B cell (primary cell): ENCODE measurements at regions not wholly inside any gene's neighbourhood (a gene's known extent, or its start where the extent isn't known, plus 50 kb on each side); places are given as distances from the start of the nearest gene placed in this dataset.

Source experiments
- ATAC-seq: fragments of 200-7000 bp; cut with Tn5 transposase; one replicate; pipeline ENCODE4 v1.10.0; 2021; ENCODE audit warnings: low read depth, mild to moderate bottlenecking, moderate number of reproducible peaks, moderate library complexity
- CTCF ChIA-PET: fragments of 350-600 bp; sonication (Branson Sonifier 250); formaldehyde crosslinking; loops from one replicate; lab custom pipeline; 2021; ENCODE audit warnings: antibody characterized with exemption, inconsistent platforms; lab: Charles Lee
- POLR2A ChIA-PET: fragments of 350-600 bp; sonication (Branson Sonifier 250); formaldehyde crosslinking; loops from one replicate; lab custom pipeline; 2021; ENCODE audit warnings: antibody characterized with exemption; lab: Charles Lee
- DNase-seq: peaks from one replicate; pipeline ENCODE4 v3.0.0; 2013
- H2AFZ ChIP-seq: 2 replicates; pipeline ENCODE4 v1.6.1; 2012; ENCODE audit warnings: mild to moderate bottlenecking, low read depth, low read length; ENCODE audit not compliant: insufficient read depth, poor library complexity, severe bottlenecking
- H3K27ac ChIP-seq, 2 donors: 1 replicate in 1 of 2; 2 replicates in 1 of 2; pipeline ENCODE4 v1.5.1; 2012 to 2013; ENCODE audit warnings: low read length in 2 of 2, mild to moderate bottlenecking in 2 of 2, moderate library complexity in 1 of 2
- H3K27me3 ChIP-seq, 4 experiments: fragments of 200-600 bp in 1 of 4; sonication (generic) in 1 of 4; replicated peaks in 1 of 4; 1 replicate in 2 of 4; 2 replicates in 2 of 4; pipeline versions ENCODE4 v1.6.1 to v1.7.0; 2013 to 2016; ENCODE audit warnings: low read length in 3 of 4, mild to moderate bottlenecking in 2 of 4, mixed read lengths in 1 of 4, moderate library complexity in 1 of 4; ENCODE audit not compliant: insufficient read depth in 4 of 4, control insufficient read depth in 3 of 4; ENCODE audit errors: control extremely low read depth in 1 of 4
- H3K36me3 ChIP-seq, 2 experiments: replicated peaks in 1 of 2; 1 replicate in 1 of 2; 2 replicates in 1 of 2; pipeline versions ENCODE4 v1.6.1 to v1.7.1; 2013; ENCODE audit warnings: low read length in 1 of 2; ENCODE audit not compliant: insufficient read depth in 2 of 2, control insufficient read depth in 1 of 2; ENCODE audit errors: control extremely low read depth in 1 of 2, extremely low read depth in 1 of 2
- H3K4me1 ChIP-seq, 2 donors: fragments of 200-600 bp in 1 of 2; sonication (generic) in 1 of 2; 1 replicate in 1 of 2; 2 replicates in 1 of 2; pipeline versions ENCODE4 v1.5.1 to v1.6.1; 2013 to 2017; ENCODE audit warnings: low read length in 2 of 2; ENCODE audit not compliant: control insufficient read depth in 2 of 2, insufficient read depth in 2 of 2
- H3K4me2 ChIP-seq: replicated peaks from 2 replicates; pipeline ENCODE3; 2012; ENCODE audit warnings: mild to moderate bottlenecking, low read depth, low read length; ENCODE audit not compliant: poor library complexity, severe bottlenecking
- H3K4me3 ChIP-seq, 5 experiments: fragments of 200-600 bp in 1 of 5; sonication (generic) in 1 of 5; 1 replicate in 3 of 5; 2 replicates in 2 of 5; pipeline versions ENCODE4 v1.5.1 to v1.7.0; 2011 to 2016; ENCODE audit warnings: low read length in 4 of 5, mild to moderate bottlenecking in 4 of 5, low read depth in 2 of 5, control low read depth in 1 of 5, moderate library complexity in 1 of 5; ENCODE audit not compliant: insufficient read depth in 1 of 5; ENCODE audit errors: control extremely low read depth in 1 of 5, extremely low read depth in 1 of 5
- H3K79me2 ChIP-seq: fragments of 200-600 bp; sonication (generic); one replicate; pipeline ENCODE4 v1.6.0; 2016; ENCODE audit warnings: low read length; ENCODE audit not compliant: control insufficient read depth, insufficient read depth
- H3K9ac ChIP-seq: fragments of 200-600 bp; sonication (generic); 2 replicates; pipeline ENCODE4 v1.6.1; 2017; ENCODE audit warnings: mild to moderate bottlenecking, low read length, moderate library complexity
- H3K9me3 ChIP-seq, 3 donors: one replicate each; pipeline versions ENCODE4 v1.6.1 to v1.7.1; 2013; ENCODE audit warnings: low read length in 2 of 3; ENCODE audit not compliant: control insufficient read depth in 2 of 3, insufficient read depth in 1 of 3; ENCODE audit errors: control extremely low read depth in 1 of 3
- H4K20me1 ChIP-seq: 2 replicates; pipeline ENCODE4 v1.6.0; 2012; ENCODE audit warnings: mild to moderate bottlenecking, low read length; ENCODE audit not compliant: insufficient read depth, control insufficient read depth, poor library complexity, severe bottlenecking
- H3K27ac Mint-ChIP-seq: one replicate; pipeline ENCODE4 v1.8.0; 2021; ENCODE audit warnings: mixed read lengths
- H3K27me3 Mint-ChIP-seq: one replicate; pipeline ENCODE4 v1.8.0; 2021; ENCODE audit warnings: mixed read lengths
- H3K4me1 Mint-ChIP-seq: one replicate; pipeline ENCODE4 v1.8.0; 2021; ENCODE audit warnings: mixed read lengths
- H3K4me3 Mint-ChIP-seq: one replicate; pipeline ENCODE4 v1.8.0; 2021; ENCODE audit warnings: mixed read lengths
- H3K9me3 Mint-ChIP-seq: one replicate; pipeline ENCODE4 v1.8.0; 2022; ENCODE audit warnings: mixed read lengths; ENCODE audit not compliant: insufficient read depth
- CTCF ChIP-seq: fragments of 200-600 bp; IDR thresholded peaks from one replicate; pipeline ENCODE4 v1.8.0; 2022; ENCODE audit warnings: antibody characterized with exemption, mild to moderate bottlenecking
- EZH2 ChIP-seq: IDR thresholded peaks from 2 replicates; pipeline ENCODE4 v1.6.1; 2012; ENCODE audit warnings: borderline replicate concordance, low read depth, mild to moderate bottlenecking, moderate library complexity, low read length; ENCODE audit not compliant: insufficient read depth, poor library complexity, severe bottlenecking
- WGBS: methylation state at CpG from one replicate; pipeline ENCODE4 v1.1.5; 2013; ENCODE audit warnings: missing lambda C conversion rate; ENCODE audit not compliant: insufficient coverage; 5-methylcytosine and 5-hydroxymethylcytosine counted together
- intact Hi-C: fragments of 100-400 bp; cut with micrococcal nuclease; formaldehyde crosslinking; loops from one replicate; pipeline ENCODE4 v1.10.0; 2022

GRCh38 chr1:220430586-220430985 lies 97.3 kb upstream of the MARK1 start:
- Histone ChIP-seq H3K9ac (no peak overlapping the region), H4K20me1 (no peaks in the 10 kb centered on the region), H3K4me2 (no peak overlapping the region), H3K27ac (no peak overlapping the region), H3K36me3 (no peaks in the 10 kb centered on the region), H3K79me2 (no peaks in the 10 kb centered on the region), H2AFZ (no peak overlapping the region), H3K9me3 (no peaks in the 10 kb centered on the region), H3K4me3 (no peak overlapping the region), H3K4me1 (no peaks in the 10 kb centered on the region), H3K27me3 (peaks cover 0 to 3% (median 0%) of the 10 kb centered on the region in 4 experiments)
- 17% methylated on average over 1 of the region's 2 CpGs for WGBS
- Mint-ChIP-seq H3K27ac (no peak overlapping the region), H3K4me3 (no peak overlapping the region), H3K4me1 (no peaks in the 10 kb centered on the region), H3K9me3 (no peaks in the 10 kb centered on the region), H3K27me3 (peaks cover 15% of the 10 kb centered on the region)
- ATAC-seq: no peak
- ChIA-PET POLR2A (no interaction called here), CTCF (no interaction called here)
- no peak for TF ChIP-seq CTCF
- TF ChIP-seq EZH2: no peak
- no peak for DNase-seq
- intact Hi-C loops: no loop called here

GRCh38 chr1:220430059-220430458 lies 97.9 kb upstream of the MARK1 start:
- Histone ChIP-seq H3K4me2 (no peak overlapping the region), H3K4me1 (no peaks in the 10 kb centered on the region), H3K9ac (no peak overlapping the region), H3K27ac (no peak overlapping the region), H3K79me2 (no peaks in the 10 kb centered on the region), H3K27me3 (peaks cover 0 to 3% (median 0%) of the 10 kb centered on the region in 4 experiments), H3K9me3 (no peaks in the 10 kb centered on the region), H2AFZ (no peak overlapping the region), H3K36me3 (no peaks in the 10 kb centered on the region), H4K20me1 (no peaks in the 10 kb centered on the region), H3K4me3 (no peak overlapping the region)
- ATAC-seq (no peak), DNase-seq (no peak)
- intact Hi-C loops: no loop called here
- no peaks in the 10 kb centered on the region for H3K4me1 Mint-ChIP-seq
- no peak overlapping the region for H3K27ac Mint-ChIP-seq
- POLR2A ChIA-PET: no interaction called here
- H3K9me3 Mint-ChIP-seq: no peaks in the 10 kb centered on the region
- TF ChIP-seq EZH2: no peak
- no peak for TF ChIP-seq CTCF
- CTCF ChIA-PET: no interaction called here
- peaks cover 15% of the 10 kb centered on the region for H3K27me3 Mint-ChIP-seq
- H3K4me3 Mint-ChIP-seq: no peak overlapping the region
